SU-DHL-6 (cell line): ENCODE measurements at regions not wholly inside any gene's neighbourhood (a gene's known extent, or its start where the extent isn't known, plus 50 kb on each side); places are given as distances from the start of the nearest gene placed in this dataset.

ENCODE experiments used
- H2AFZ ChIP-seq: fragments of 200-600 bp; sonication (generic); 2 replicates; pipeline ENCODE4 v1.6.1; 2014; ENCODE audit warnings: low read depth, mild to moderate bottlenecking, moderate library complexity, mixed read lengths, antibody characterized with exemption, low read length; ENCODE audit not compliant: severe bottlenecking
- H3F3A ChIP-seq: fragments of 200-600 bp; shearing (Covaris generic); 2 replicates; pipeline ENCODE4 v1.6.0; 2016; ENCODE audit warnings: antibody characterized with exemption, mild to moderate bottlenecking; ENCODE audit not compliant: insufficient read depth
- H3K27ac ChIP-seq: fragments of 200-600 bp; sonication (generic); 2 replicates; pipeline ENCODE4 v1.5.1; 2016; ENCODE audit warnings: low read depth, mild to moderate bottlenecking, low read length, moderate library complexity, mixed read lengths
- H3K27me3 ChIP-seq: fragments of 200-600 bp; sonication (generic), shearing (Covaris generic); 2 replicates; pipeline ENCODE4 v1.6.0; 2014; ENCODE audit warnings: mild to moderate bottlenecking, low read length
- H3K36me3 ChIP-seq: fragments of 200-600 bp; sonication (generic); 2 replicates; pipeline ENCODE4 v1.6.1; 2014; ENCODE audit warnings: mild to moderate bottlenecking, low read length, mixed read lengths
- H3K4me2 ChIP-seq: fragments of 300-600, 200-600 bp; shearing (Covaris generic), sonication (generic); 2 replicates; pipeline ENCODE4 v1.6.0; 2014; ENCODE audit warnings: low read length, low read depth, mild to moderate bottlenecking; ENCODE audit not compliant: poor library complexity, severe bottlenecking
- H3K4me3 ChIP-seq: fragments of 200-600 bp; sonication (generic); 2 replicates; pipeline ENCODE4 v1.5.1; 2014; ENCODE audit warnings: antibody characterized with exemption, low read length, mild to moderate bottlenecking, mixed read lengths; ENCODE audit not compliant: insufficient read depth, poor library complexity, severe bottlenecking
- H3K79me2 ChIP-seq: fragments of 200-600 bp; sonication (generic); 2 replicates; pipeline ENCODE4 v1.6.1; 2014; ENCODE audit warnings: mild to moderate bottlenecking, low read length, moderate library complexity; ENCODE audit not compliant: insufficient read depth
- H3K9ac ChIP-seq: fragments of 200-600 bp; sonication (generic); 2 replicates; pipeline ENCODE4 v1.7.0; 2014; ENCODE audit warnings: mild to moderate bottlenecking, low read length
- H3K9me2 ChIP-seq: fragments of 200-600 bp; sonication (generic); replicated peaks from 2 replicates; pipeline ENCODE4 v1.6.1; 2014; ENCODE audit warnings: low read length; ENCODE audit not compliant: insufficient read depth
- H3K9me3 ChIP-seq: fragments of 200-600 bp; sonication (generic); 2 replicates; pipeline ENCODE4 v1.6.1; 2014; ENCODE audit warnings: low read length, mixed read lengths; ENCODE audit not compliant: insufficient read depth
- H4K20me1 ChIP-seq: fragments of 200-600 bp; sonication (generic); 2 replicates; pipeline ENCODE4 v1.6.1; 2014; ENCODE audit warnings: low read depth, mild to moderate bottlenecking, antibody characterized with exemption, low read length, moderate library complexity, mixed read lengths
- EZH2phosphoT487 ChIP-seq: fragments of 200-600 bp; sonication (generic), shearing (Covaris generic); conservative IDR thresholded peaks from 2 replicates; pipeline ENCODE4 v1.6.1; 2018; ENCODE audit warnings: mild to moderate bottlenecking, antibody characterized with exemption, low read length, moderate library complexity, mixed read lengths
- TF ChIP-seq, protein P1 (sequence below): fragments of 200-600 bp; sonication (generic); IDR thresholded peaks from one replicate; pipeline ENCODE4 v1.5.1; 2017; ENCODE audit warnings: antibody characterized with exemption, mild to moderate bottlenecking, low read length, moderate library complexity; ENCODE audit not compliant: insufficient read depth, poor library complexity, severe bottlenecking

DNA sequence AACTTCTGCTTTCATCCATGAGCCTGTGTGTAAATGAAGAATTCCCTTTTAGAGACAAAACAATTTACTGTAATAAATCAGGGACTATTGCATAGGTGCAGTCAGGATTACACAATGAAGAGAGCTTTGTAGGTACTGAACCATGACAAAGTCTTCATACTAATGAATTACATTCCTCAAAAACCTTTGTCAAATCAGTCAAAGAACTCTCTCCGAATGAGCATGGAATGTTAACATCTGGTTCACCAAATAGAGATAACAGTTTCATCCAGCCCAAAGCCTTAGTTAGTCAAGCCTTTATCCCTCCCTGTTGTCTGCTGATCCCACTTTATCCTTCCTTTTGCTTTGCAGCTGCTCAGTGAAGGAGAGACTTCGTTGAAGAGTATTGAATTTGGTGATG, 62.9 kb upstream of the DMRTA1 start:
- Histone ChIP-seq H3K9ac (no peak overlapping the region), H3K79me2 (no peaks in the 10 kb centered on the region)
- TF ChIP-seq EZH2phosphoT487, result no peak
- TF ChIP-seq, protein P1, sequence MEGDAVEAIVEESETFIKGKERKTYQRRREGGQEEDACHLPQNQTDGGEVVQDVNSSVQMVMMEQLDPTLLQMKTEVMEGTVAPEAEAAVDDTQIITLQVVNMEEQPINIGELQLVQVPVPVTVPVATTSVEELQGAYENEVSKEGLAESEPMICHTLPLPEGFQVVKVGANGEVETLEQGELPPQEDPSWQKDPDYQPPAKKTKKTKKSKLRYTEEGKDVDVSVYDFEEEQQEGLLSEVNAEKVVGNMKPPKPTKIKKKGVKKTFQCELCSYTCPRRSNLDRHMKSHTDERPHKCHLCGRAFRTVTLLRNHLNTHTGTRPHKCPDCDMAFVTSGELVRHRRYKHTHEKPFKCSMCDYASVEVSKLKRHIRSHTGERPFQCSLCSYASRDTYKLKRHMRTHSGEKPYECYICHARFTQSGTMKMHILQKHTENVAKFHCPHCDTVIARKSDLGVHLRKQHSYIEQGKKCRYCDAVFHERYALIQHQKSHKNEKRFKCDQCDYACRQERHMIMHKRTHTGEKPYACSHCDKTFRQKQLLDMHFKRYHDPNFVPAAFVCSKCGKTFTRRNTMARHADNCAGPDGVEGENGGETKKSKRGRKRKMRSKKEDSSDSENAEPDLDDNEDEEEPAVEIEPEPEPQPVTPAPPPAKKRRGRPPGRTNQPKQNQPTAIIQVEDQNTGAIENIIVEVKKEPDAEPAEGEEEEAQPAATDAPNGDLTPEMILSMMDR, result no peak

DNA sequence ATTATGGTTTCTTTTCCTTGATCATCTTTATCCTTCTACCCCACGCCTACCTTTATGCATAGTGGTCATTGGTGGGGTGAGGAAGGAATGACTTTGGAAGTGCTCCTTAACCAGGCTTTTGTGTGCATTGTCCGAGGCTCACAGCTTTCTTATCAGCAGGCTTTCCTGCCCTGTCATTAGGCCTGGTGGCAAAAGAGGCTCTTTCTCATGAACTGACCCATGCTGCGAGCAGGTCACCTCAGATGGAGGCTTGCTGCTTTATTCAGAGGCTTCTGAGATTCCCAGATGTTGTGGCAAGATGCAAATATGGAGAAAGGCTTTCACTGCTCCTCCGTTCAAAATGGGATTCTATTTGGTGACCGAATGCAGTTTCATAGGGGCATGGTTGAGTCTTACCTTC, 57.4 kb upstream of the DMRTA1 start:
- Histone ChIP-seq H3K36me3 (no peaks in the 10 kb centered on the region), H3K9me3 (no peaks in the 10 kb centered on the region), H4K20me1 (no peaks in the 10 kb centered on the region), H3K79me2 (no peaks in the 10 kb centered on the region), H3K9me2 (no peaks in the 10 kb centered on the region), H2AFZ (no peak overlapping the region), H3K27ac (no peak overlapping the region), H3K4me3 (no peak overlapping the region), H3K4me2 (no peak overlapping the region), H3K27me3 (no peaks in the 10 kb centered on the region), H3F3A (no peaks in the 10 kb centered on the region), H3K9ac (no peak overlapping the region)
- no peak for TF ChIP-seq EZH2phosphoT487
- TF ChIP-seq, protein P1, result no peak

More for the DNA sequence above, 62.9 kb upstream of the DMRTA1 start:
- H4K20me1 ChIP-seq, result no peaks in the 10 kb centered on the region
- no peak overlapping the region for H3K27ac ChIP-seq
- no peaks in the 10 kb centered on the region for H3K36me3 ChIP-seq
- H3K9me2 ChIP-seq, result no peaks in the 10 kb centered on the region
- no peak overlapping the region for H3K4me2 ChIP-seq
- H2AFZ ChIP-seq, result no peak overlapping the region
- no peaks in the 10 kb centered on the region for H3K9me3 ChIP-seq
- no peaks in the 10 kb centered on the region for H3F3A ChIP-seq
- no peak overlapping the region for H3K4me3 ChIP-seq
- H3K27me3 ChIP-seq, result no peaks in the 10 kb centered on the region

DNA sequence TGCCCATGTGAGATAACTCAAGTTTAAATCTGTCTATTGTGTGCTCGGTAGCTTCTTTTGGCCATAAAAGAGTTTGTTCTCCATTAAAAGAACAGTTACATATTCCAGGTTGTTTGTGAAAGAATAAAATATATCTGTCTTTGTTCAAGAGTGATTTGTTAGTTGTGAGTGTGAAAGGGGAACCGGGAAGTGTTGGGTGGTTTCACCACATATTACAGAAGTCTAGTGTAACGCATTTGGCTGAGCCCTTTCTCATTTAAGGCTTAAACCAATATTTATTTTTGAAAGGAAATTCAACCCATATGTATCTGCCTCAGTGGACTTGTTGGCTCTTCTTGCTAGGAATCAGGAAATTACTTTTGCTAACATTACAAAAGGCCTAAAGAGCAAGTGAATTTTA, 54.1 kb upstream of the DMRTA1 start:
- no peaks in the 10 kb centered on the region for H3K27me3 ChIP-seq
- H3K9me3 ChIP-seq, result no peaks in the 10 kb centered on the region
- TF ChIP-seq EZH2phosphoT487, result no peak
- TF ChIP-seq, protein P1, result no peak
- no peaks in the 10 kb centered on the region for H3K36me3 ChIP-seq
- no peak overlapping the region for H3K4me3 ChIP-seq
- H3K4me2 ChIP-seq, result no peak overlapping the region
- H3F3A ChIP-seq, result no peaks in the 10 kb centered on the region
- H3K9me2 ChIP-seq, result no peaks in the 10 kb centered on the region
- no peak overlapping the region for H3K9ac ChIP-seq
- H3K79me2 ChIP-seq, result no peaks in the 10 kb centered on the region
- H2AFZ ChIP-seq, result no peak overlapping the region
- no peak overlapping the region for H3K27ac ChIP-seq
- no peaks in the 10 kb centered on the region for H4K20me1 ChIP-seq

DNA sequence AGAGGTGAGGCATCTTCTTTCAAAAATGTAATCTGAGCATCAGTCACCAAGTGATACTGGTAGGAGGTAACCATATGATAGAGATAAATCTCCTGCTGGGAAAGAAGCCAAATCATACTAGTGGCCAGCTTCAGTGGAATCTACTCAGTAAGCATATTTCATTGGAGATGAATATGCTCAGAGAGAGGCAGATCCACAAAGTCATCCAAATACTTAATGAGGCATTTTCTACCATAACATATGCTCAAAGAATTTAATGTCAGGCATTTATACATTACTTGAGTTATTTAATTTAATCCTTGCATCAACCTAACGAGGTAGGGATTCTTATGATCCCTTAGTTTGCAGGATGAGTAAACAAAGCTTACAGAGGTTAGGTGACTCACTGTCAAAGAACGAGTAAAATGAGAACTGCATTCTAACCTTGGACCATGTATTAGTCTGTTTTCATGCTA, 50.9 kb upstream of the DMRTA1 start:
- no peak overlapping the region for H2AFZ ChIP-seq
- H3K36me3 ChIP-seq, result no peaks in the 10 kb centered on the region
- TF ChIP-seq EZH2phosphoT487, result no peak
- H3K4me3 ChIP-seq, result no peak overlapping the region
- no peaks in the 10 kb centered on the region for H3F3A ChIP-seq
- no peaks in the 10 kb centered on the region for H4K20me1 ChIP-seq
- H3K9ac ChIP-seq, result no peak overlapping the region
- no peaks in the 10 kb centered on the region for H3K79me2 ChIP-seq
- H3K9me3 ChIP-seq, result no peaks in the 10 kb centered on the region
- H3K27ac ChIP-seq, result no peak overlapping the region
- no peaks in the 10 kb centered on the region for H3K9me2 ChIP-seq
- no peaks in the 10 kb centered on the region for H3K27me3 ChIP-seq
- H3K4me2 ChIP-seq, result no peak overlapping the region
